HepG2 (cell line): ENCODE measurements at regions not wholly inside any gene's neighbourhood (a gene's known extent, or its start where the extent isn't known, plus 50 kb on each side); places are given as distances from the start of the nearest gene placed in this dataset.

Experiments
- ATAC-seq: fragments of 200-7000 bp; cut with Tn5 transposase; 3 replicates; pipeline ENCODE4 v1.9.1; 2020; ENCODE audit warnings: mild to moderate bottlenecking, moderate library complexity
- BruUV-seq: library from RNA; stranded (reverse); fragments of 400-500 nt; replicated peaks from 2 replicates; lab custom pipeline; 2021; lab: Mats Ljungman, UMichigan
- CTCF ChIA-PET: fragments of 300-600 bp; formaldehyde crosslinking; extraction: SDS; loops from one replicate; lab custom pipeline; 2021; ENCODE audit warnings: low total read pairs, inconsistent platforms, low intra/inter-chr PET ratio; lab: Yijun Ruan, JAX
- POLR2A ChIA-PET: fragments of 350-600 bp; sonication (Branson Sonifier 250); formaldehyde crosslinking; loops from one replicate; lab custom pipeline; 2020; ENCODE audit warnings: antibody characterized with exemption, inconsistent platforms; lab: Yijun Ruan, JAX
- DNase-seq: peaks from one replicate; pipeline ENCODE4 v3.0.0-alpha.2; 2015; ENCODE audit warnings: low spot score
- FAIRE-seq: peaks from 3 replicates; lab custom pipeline; 2011; peaks lifted over from hg19 to GRCh38; lab: Jason Lieb, UNC
- H2AFZ ChIP-seq: one replicate; pipeline ENCODE4 v1.6.1; 2011; ENCODE audit warnings: low read length, inconsistent platforms
- H3K27ac ChIP-seq: fragments of 300-600 bp; 3 replicates; pipeline ENCODE4 v1.8.0; 2011; ENCODE audit warnings: mixed run types, mild to moderate bottlenecking, mixed read lengths, low read length, inconsistent platforms; ENCODE audit not compliant: insufficient read depth; ENCODE audit errors: extremely low read length
- H3K27me3 ChIP-seq, 2 experiments: fragments of 200-600 bp in 1 of 2; 2 replicates in 1 of 2; 3 replicates in 1 of 2; pipeline versions ENCODE4 v1.6.0 to v1.8.0; 2011; ENCODE audit warnings: low read length in 2 of 2, mild to moderate bottlenecking in 2 of 2, moderate library complexity in 2 of 2, inconsistent platforms in 1 of 2; ENCODE audit not compliant: insufficient read depth in 2 of 2, control insufficient read depth in 1 of 2
- H3K36me3 ChIP-seq, 2 experiments: fragments of 200-600 bp in 1 of 2; replicated peaks in 1 of 2; 2 replicates in 1 of 2; 3 replicates in 1 of 2; pipeline versions ENCODE4 v1.5.1 to v1.8.0; 2011; ENCODE audit warnings: low read length in 2 of 2, inconsistent platforms in 1 of 2; ENCODE audit not compliant: insufficient read depth in 2 of 2, control insufficient read depth in 1 of 2
- H3K4me1 ChIP-seq: 2 replicates; pipeline ENCODE4 v1.5.1; 2012; ENCODE audit warnings: low read length, inconsistent platforms; ENCODE audit not compliant: insufficient read depth
- H3K4me2 ChIP-seq: 2 replicates; pipeline ENCODE4 v1.6.0; 2011; ENCODE audit warnings: low read depth, low read length, inconsistent platforms
- H3K4me3 ChIP-seq, 3 experiments: fragments of 200-600 bp in 1 of 3; sonication (generic), shearing (Covaris generic) in 1 of 3; replicated peaks in 1 of 3; 2 replicates each; pipeline ENCODE4 v1.5.1; 2011 to 2016; ENCODE audit warnings: low read length in 3 of 3, inconsistent platforms in 2 of 3, low read depth in 2 of 3, mild to moderate bottlenecking in 2 of 3, control low read depth in 1 of 3, mixed read lengths in 1 of 3; ENCODE audit not compliant: insufficient read depth in 1 of 3
- H3K79me2 ChIP-seq: one replicate; pipeline ENCODE4 v1.6.1; 2011; ENCODE audit warnings: low read length, inconsistent platforms; ENCODE audit not compliant: insufficient read depth
- H3K9ac ChIP-seq: 2 replicates; pipeline ENCODE4 v1.6.0; 2011; ENCODE audit warnings: mild to moderate bottlenecking, low read depth, low read length, inconsistent platforms; ENCODE audit not compliant: insufficient read depth
- H3K9me3 ChIP-seq: 2 replicates; pipeline ENCODE4 v1.5.1; 2012; ENCODE audit warnings: mild to moderate bottlenecking, low read length
- H4K20me1 ChIP-seq: 2 replicates; pipeline ENCODE4 v1.6.0; 2011; ENCODE audit warnings: inconsistent platforms, mild to moderate bottlenecking, low read length, moderate library complexity; ENCODE audit not compliant: insufficient read depth
- ARNT2 ChIP-seq: sonication (generic); formaldehyde crosslinking; IDR thresholded peaks from 2 replicates; pipeline ENCODE4 v1.8.0; 2022; ENCODE audit warnings: mild to moderate bottlenecking, low read depth, missing genetic modification reagents, moderate library complexity
- CEBPG ChIP-seq: IDR thresholded peaks from 2 replicates; pipeline ENCODE4 v1.6.1; 2016
- ELF4 ChIP-seq: sonication (generic); formaldehyde crosslinking; IDR thresholded peaks from 2 replicates; pipeline ENCODE4 v1.5.0; 2020; ENCODE audit warnings: missing genetic modification reagents, mild to moderate bottlenecking, moderate library complexity, borderline replicate concordance
- FOXP1 ChIP-seq, 2 experiments: fragments of 450-650 bp in 1 of 2; IDR thresholded peaks; 2 replicates each; pipeline ENCODE4 v1.6.1; 2017 to 2018; ENCODE audit warnings: antibody characterized with exemption in 1 of 2
- HNF1A ChIP-seq, 2 experiments: sonication (generic) in 1 of 2; formaldehyde crosslinking in 1 of 2; IDR thresholded peaks; 2 replicates each; pipeline versions ENCODE4 v1.4.0 to v1.6.1; 2016 to 2020; ENCODE audit warnings: borderline replicate concordance in 1 of 2, low read depth in 1 of 2, mild to moderate bottlenecking in 1 of 2, missing genetic modification reagents in 1 of 2
- ISX ChIP-seq: sonication (generic); formaldehyde crosslinking; conservative IDR thresholded peaks from 2 replicates; pipeline ENCODE4 v1.5.0; 2020; ENCODE audit warnings: missing genetic modification reagents
- POGZ ChIP-seq: sonication (generic); formaldehyde crosslinking; IDR thresholded peaks from 2 replicates; pipeline ENCODE4 v1.4.0; 2020; ENCODE audit warnings: mild to moderate bottlenecking, missing genetic modification reagents
- PPARG ChIP-seq: conservative IDR thresholded peaks from 2 replicates; pipeline ENCODE4 v1.6.1; 2016; ENCODE audit warnings: missing biosample characterization, missing genetic modification reagents
- TAF1 ChIP-seq: sonication (generic); formaldehyde crosslinking; IDR thresholded peaks from 2 replicates; pipeline ENCODE4 v1.4.0; 2020; ENCODE audit warnings: missing genetic modification reagents
- TBL1XR1 ChIP-seq: fragments of 150-350 bp; IDR thresholded peaks from 2 replicates; pipeline ENCODE4 v1.6.1; 2014; ENCODE audit warnings: borderline replicate concordance, low read length; ENCODE audit not compliant: partially characterized antibody
- TEAD2 ChIP-seq: sonication (generic); formaldehyde crosslinking; IDR thresholded peaks from 2 replicates; pipeline ENCODE4 v1.9.0; 2021; ENCODE audit warnings: missing genetic modification reagents
- ZFP1 ChIP-seq: IDR thresholded peaks from 2 replicates; pipeline ENCODE4 v1.6.1; 2016
- ZFY ChIP-seq: sonication (generic); formaldehyde crosslinking; IDR thresholded peaks from 2 replicates; pipeline ENCODE4 v1.4.0; 2020; ENCODE audit warnings: missing genetic modification reagents
- ZNF30 ChIP-seq: sonication (generic); formaldehyde crosslinking; IDR thresholded peaks from 2 replicates; pipeline ENCODE4 v1.5.0; 2020; ENCODE audit warnings: mild to moderate bottlenecking, missing genetic modification reagents
- ZNF562 ChIP-seq: sonication (generic); formaldehyde crosslinking; IDR thresholded peaks from 2 replicates; pipeline ENCODE4 v1.8.0; 2022; ENCODE audit warnings: missing genetic modification reagents, borderline replicate concordance
- ZNF674 ChIP-seq: sonication (generic); formaldehyde crosslinking; IDR thresholded peaks from 2 replicates; pipeline ENCODE4 v1.5.0; 2020; ENCODE audit warnings: low read depth, mild to moderate bottlenecking, missing genetic modification reagents
- ZNF773 ChIP-seq: sonication (generic); formaldehyde crosslinking; IDR thresholded peaks from 2 replicates; pipeline ENCODE4 v1.4.0; 2020; ENCODE audit warnings: missing genetic modification reagents, borderline replicate concordance
- WGBS: methylation state at CpG from one replicate; pipeline ENCODE4 v1.1.6; 2017; ENCODE audit warnings: low lambda C conversion rate; 5-methylcytosine and 5-hydroxymethylcytosine counted together
- in situ Hi-C: cut with HindIII; loops from 2 replicates; pipeline ENCODE4 v1.10.0; 2017; ENCODE audit warnings: low pct_unique_long_range_greater_than_20kb; ENCODE audit not compliant: extremely low pct_ligation_motif_present
- intact Hi-C: fragments of 100-400 bp; cut with micrococcal nuclease; formaldehyde crosslinking; loops from one replicate; pipeline ENCODE4 v1.10.0; 2022; ENCODE audit not compliant: unreplicated experiment

GRCh38 chr9:89670801-89671434 lies 66.1 kb downstream of the GADD45G start:
- DNase-seq (no peak), FAIRE-seq (no peak), ATAC-seq (no peak)
- CTCF ChIA-PET, result no interaction called here
- Histone ChIP-seq H3K79me2 (no peaks in the 10 kb centered on the region), H3K9me3 (no peaks in the 10 kb centered on the region), H3K4me2 (no peak overlapping the region), H3K9ac (no peak overlapping the region), H2AFZ (no peak overlapping the region), H3K36me3 (no peaks in the 10 kb centered on the region), H3K27ac (no peak overlapping the region), H4K20me1 (no peaks in the 10 kb centered on the region), H3K4me3 (no peak overlapping the region), H3K27me3 (peaks cover 2 to 10% of the 10 kb centered on the region in 2 experiments; a peak in 3 of 5 replicates), H3K4me1 (peaks cover 39% of the 10 kb centered on the region)
- TF ChIP-seq FOXP1 (IDR thresholded peaks at IDR 0.05) (no peak), FOXP1 (CRISPR knock-in tag; IDR thresholded peaks at IDR 0.05) (no peak), HNF1A (IDR thresholded peaks at IDR 0.05; ENCODE audit: low read depth) (peak; percentile 55), HNF1A (CRISPR knock-in tag; IDR thresholded peaks at IDR 0.05; ENCODE audit: borderline replicate concordance) (no peak)
- BruUV-seq, result no TSS peak
- WGBS, result 0% methylated on average over 6 of the region's 6 CpGs
- in situ Hi-C loops, result no loop called here
- POLR2A ChIA-PET, result no interaction called here
- intact Hi-C loops, result no loop called here

- in situ Hi-C loops (no loop called here), intact Hi-C loops (no loop called here)
- peaks cover 16% of the 10 kb centered on the region for H3K4me1 ChIP-seq
- no peaks in the 10 kb centered on the region for H3K79me2 ChIP-seq
- H3K36me3 ChIP-seq, result no peaks in the 10 kb centered on the region
- no peaks in the 10 kb centered on the region for H3K9me3 ChIP-seq
- POLR2A ChIA-PET, result no interaction called here
- peaks cover under 1 to 22% of the 10 kb centered on the region in 2 experiments; a peak in 3 of 5 replicates for H3K27me3 ChIP-seq
- H3K27ac ChIP-seq, result no peak overlapping the region
- CTCF ChIA-PET, result no interaction called here
- no peaks in the 10 kb centered on the region for H4K20me1 ChIP-seq
- H3K4me3 ChIP-seq, result no peak overlapping the region
- H3K4me2 ChIP-seq, result no peak overlapping the region
- no peak; the same call in 2 of the 3 replicates for ATAC-seq
- no peak for DNase-seq
- BruUV-seq, result no TSS peak
- no peak overlapping the region for H3K9ac ChIP-seq
- no peak for FAIRE-seq
- H2AFZ ChIP-seq, result no peak overlapping the region
- 67% methylated on average over 1 of the region's 4 CpGs for WGBS
- TF ChIP-seq TBL1XR1 (no peak), ELF4 (CRISPR knock-in tag) (no peak), TEAD2 (no peak), TAF1 (CRISPR knock-in tag) (no peak), CEBPG (CRISPR knock-in tag) (no peak), ZNF773 (CRISPR knock-in tag) (no peak), ZFP1 (no peak), POGZ (CRISPR knock-in tag) (no peak), ARNT2 (CRISPR knock-in tag) (no peak), ZNF562 (CRISPR knock-in tag) (no peak), ISX (CRISPR knock-in tag) (no peak), PPARG (CRISPR knock-in tag) (no peak), ZFY (CRISPR knock-in tag) (no peak), ZNF674 (CRISPR knock-in tag) (no peak), ZNF30 (CRISPR knock-in tag) (no peak)
Measured at GRCh38 chr9:89674667-89675057, 69.8 kb downstream of the GADD45G start.
